GM12878 (cell line): ENCODE measurements at regions not wholly inside any gene's neighbourhood (a gene's known extent, or its start where the extent isn't known, plus 50 kb on each side); places are given as distances from the start of the nearest gene placed in this dataset.

ENCODE experiments used
- ATAC-seq: fragments of 200-7000 bp; cut with Tn5 transposase; 3 replicates; pipeline ENCODE4 v1.9.1; 2020; ENCODE audit warnings: mild to moderate bottlenecking, moderate library complexity
- BruUV-seq: library from RNA; stranded (reverse); fragments of 400-500 nt; replicated peaks from 2 replicates; lab custom pipeline; 2021; lab: Mats Ljungman, UMichigan
- CTCF ChIA-PET: fragments of 300-600 bp; sonication (Branson Sonifier 250); formaldehyde crosslinking; extraction: SDS; loops from one replicate; lab custom pipeline; 2021; ENCODE audit warnings: inconsistent platforms; lab: Yijun Ruan, JAX
- POLR2A ChIA-PET: fragments of 350-600 bp; formaldehyde crosslinking; extraction: SDS; loops from one replicate; lab custom pipeline; 2021; ENCODE audit warnings: inconsistent platforms; lab: Charles Lee
- RAD21 ChIA-PET: fragments of 300-600 bp; sonication (Branson Sonifier 250); formaldehyde crosslinking; loops from one replicate; lab custom pipeline; 2023; ENCODE audit warnings: antibody characterized with exemption; ENCODE audit not compliant: unreplicated experiment; lab: Charles Lee
- SMC1A ChIA-PET: fragments of 300-600 bp; sonication (Branson Sonifier 250); formaldehyde crosslinking; loops from one replicate; lab custom pipeline; 2023; ENCODE audit not compliant: unreplicated experiment, uncharacterized antibody; lab: Charles Lee
- DNase-seq: peaks from one replicate; pipeline ENCODE4 v3.0.0-alpha.2; 2011; ENCODE audit warnings: low read depth, low spot score
- FAIRE-seq: peaks from 3 replicates; lab custom pipeline; 2011; peaks lifted over from hg19 to GRCh38; lab: Jason Lieb, UNC
- H2AFZ ChIP-seq: 2 replicates; pipeline ENCODE4 v1.6.0; 2011; ENCODE audit warnings: low read depth, low read length, control low read depth; ENCODE audit not compliant: control insufficient read depth
- H3K27ac ChIP-seq: 2 replicates; pipeline ENCODE4 v1.5.1; 2011; ENCODE audit warnings: control low read depth; ENCODE audit not compliant: control insufficient read depth, insufficient read depth
- H3K27me3 ChIP-seq, 2 experiments: replicated peaks in 1 of 2; 2 replicates each; pipeline versions ENCODE4 v1.6.0 to v1.6.1; 2011; ENCODE audit warnings: low read length in 1 of 2; ENCODE audit not compliant: control insufficient read depth in 2 of 2, insufficient read depth in 2 of 2
- H3K36me3 ChIP-seq, 2 experiments: 2 replicates each; pipeline ENCODE4 v1.5.1; 2011; ENCODE audit warnings: low read length in 1 of 2; ENCODE audit not compliant: control insufficient read depth in 2 of 2, insufficient read depth in 2 of 2
- H3K4me1 ChIP-seq: 2 replicates; pipeline ENCODE4 v1.6.1; 2011; ENCODE audit warnings: mild to moderate bottlenecking, low read length, moderate library complexity, mixed read lengths; ENCODE audit not compliant: control insufficient read depth, insufficient read depth
- H3K4me2 ChIP-seq: 2 replicates; pipeline ENCODE4 v1.6.0; 2011; ENCODE audit warnings: control low read depth; ENCODE audit not compliant: control insufficient read depth, insufficient read depth
- H3K4me3 ChIP-seq: fragments of 200-600 bp; sonication (generic); 2 replicates; pipeline ENCODE4 v1.5.1; 2016
- H3K79me2 ChIP-seq: 2 replicates; pipeline ENCODE4 v1.6.0; 2011; ENCODE audit warnings: low read length; ENCODE audit not compliant: control insufficient read depth, insufficient read depth
- H3K9ac ChIP-seq: 2 replicates; pipeline ENCODE4 v1.8.0; 2011; ENCODE audit warnings: low read length, control low read depth, mixed read lengths; ENCODE audit not compliant: control insufficient read depth, insufficient read depth
- H3K9me3 ChIP-seq: replicated peaks from 3 replicates; pipeline ENCODE4 v1.5.1; 2011; ENCODE audit warnings: mild to moderate bottlenecking, low read length; ENCODE audit not compliant: control insufficient read depth, insufficient read depth
- H4K20me1 ChIP-seq: 2 replicates; pipeline ENCODE4 v1.6.0; 2011; ENCODE audit not compliant: control insufficient read depth, insufficient read depth
- NBN ChIP-seq: fragments of 450-650 bp; IDR thresholded peaks from 2 replicates; pipeline ENCODE4 v1.6.1; 2016
- PAX8 ChIP-seq: fragments of 450-650 bp; IDR thresholded peaks from 2 replicates; pipeline ENCODE4 v1.6.1; 2017; ENCODE audit warnings: mild to moderate bottlenecking, moderate library complexity
- RELA ChIP-seq: fragments of 450-650 bp; IDR thresholded peaks from 2 replicates; pipeline ENCODE4 v1.8.0; 2014; ENCODE audit warnings: borderline replicate concordance; ENCODE audit not compliant: partially characterized antibody
- ZZZ3 ChIP-seq: IDR thresholded peaks from 2 replicates; pipeline ENCODE4 v1.6.1; 2011; ENCODE audit warnings: low read depth; ENCODE audit not compliant: control insufficient read depth, insufficient read length
- WGBS: methylation state at CpG from one replicate; pipeline ENCODE4 v1.1.6; 2016; ENCODE audit warnings: low lambda C conversion rate; ENCODE audit not compliant: insufficient replicate concordance, insufficient coverage; ENCODE audit errors: missing lambda C conversion rate; 5-methylcytosine and 5-hydroxymethylcytosine counted together
- in situ Hi-C: fragments of 300-500 bp; cut with MboI; formaldehyde crosslinking; loops from 9 replicates; pipeline ENCODE4 v1.14.3; 2018; ENCODE audit warnings: mixed read lengths
- intact Hi-C: fragments of 100-400 bp; cut with micrococcal nuclease; formaldehyde crosslinking; loops from one replicate; pipeline ENCODE4 v1.14.2; 2022; ENCODE audit not compliant: unreplicated experiment
- TF ChIP-seq, protein P1 (sequence below): fragments of 450-650 bp; formaldehyde crosslinking; IDR thresholded peaks from 2 replicates; pipeline ENCODE4 v1.5.0; 2022; ENCODE audit warnings: mild to moderate bottlenecking, missing genetic modification characterization
- TF ChIP-seq, protein P2 (sequence below): fragments of 450-650 bp; IDR thresholded peaks from 2 replicates; pipeline ENCODE4 v1.6.1; 2017; ENCODE audit warnings: mild to moderate bottlenecking, low read depth, inconsistent platforms; ENCODE audit not compliant: poor library complexity, severe bottlenecking
- TF ChIP-seq, protein P3 (sequence below): IDR thresholded peaks from 2 replicates; pipeline ENCODE4 v1.6.1; 2012; ENCODE audit warnings: mild to moderate bottlenecking, low read depth, low read length
- TF ChIP-seq, protein P4 (sequence below): fragments of 450-650 bp; IDR thresholded peaks from 2 replicates; pipeline ENCODE4 v1.6.1; 2017; ENCODE audit warnings: mild to moderate bottlenecking, moderate library complexity

DNA sequence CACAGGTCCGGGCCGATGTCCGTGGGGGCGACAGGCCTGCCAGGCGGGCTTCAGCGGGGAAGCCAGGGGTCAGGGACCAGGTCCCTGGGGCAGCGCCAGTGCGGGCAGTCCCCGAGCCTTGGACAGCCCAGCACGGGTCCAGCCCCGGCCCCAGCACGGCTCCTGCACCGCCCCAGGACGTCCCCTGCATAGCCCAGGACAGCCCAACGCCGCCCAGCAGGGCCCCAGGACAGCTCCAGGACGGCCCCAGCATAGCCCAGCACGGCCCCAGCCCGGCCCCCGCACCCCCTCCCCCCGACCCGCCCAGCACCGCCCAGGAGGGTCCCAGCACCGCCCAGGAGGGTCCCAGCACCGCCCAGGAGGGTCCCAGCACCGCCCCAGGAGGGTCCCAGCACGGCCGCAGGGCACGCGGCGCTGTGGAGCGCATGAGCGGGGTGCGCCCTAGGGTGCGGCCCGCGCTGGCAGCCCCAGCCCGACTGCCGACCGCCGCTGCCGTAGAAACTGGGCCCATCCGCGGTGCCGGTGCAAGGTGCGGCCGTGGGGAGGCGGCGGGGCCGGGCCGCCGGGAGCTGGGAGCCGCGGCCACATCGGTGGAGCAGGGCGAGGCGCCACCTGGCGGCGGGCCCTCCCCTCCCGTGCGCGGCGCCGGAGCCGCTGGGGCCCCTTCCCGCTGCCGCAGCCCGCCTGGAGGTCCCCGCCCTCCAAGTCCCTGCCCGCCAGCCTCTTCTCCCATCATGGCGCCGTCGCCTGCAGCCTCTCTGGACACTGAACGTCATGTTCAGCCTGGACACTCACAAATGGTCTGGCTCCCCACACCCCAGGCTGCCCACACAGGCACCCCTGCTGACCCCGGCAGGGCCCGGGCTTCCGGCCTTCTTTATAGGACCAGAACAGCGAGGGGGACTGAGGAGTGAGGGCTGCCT, 106.8 kb upstream of the NKX1-1 start:
- RAD21 ChIA-PET, result no interaction called here
- FAIRE-seq, result no peak
- TF ChIP-seq, protein P1, sequence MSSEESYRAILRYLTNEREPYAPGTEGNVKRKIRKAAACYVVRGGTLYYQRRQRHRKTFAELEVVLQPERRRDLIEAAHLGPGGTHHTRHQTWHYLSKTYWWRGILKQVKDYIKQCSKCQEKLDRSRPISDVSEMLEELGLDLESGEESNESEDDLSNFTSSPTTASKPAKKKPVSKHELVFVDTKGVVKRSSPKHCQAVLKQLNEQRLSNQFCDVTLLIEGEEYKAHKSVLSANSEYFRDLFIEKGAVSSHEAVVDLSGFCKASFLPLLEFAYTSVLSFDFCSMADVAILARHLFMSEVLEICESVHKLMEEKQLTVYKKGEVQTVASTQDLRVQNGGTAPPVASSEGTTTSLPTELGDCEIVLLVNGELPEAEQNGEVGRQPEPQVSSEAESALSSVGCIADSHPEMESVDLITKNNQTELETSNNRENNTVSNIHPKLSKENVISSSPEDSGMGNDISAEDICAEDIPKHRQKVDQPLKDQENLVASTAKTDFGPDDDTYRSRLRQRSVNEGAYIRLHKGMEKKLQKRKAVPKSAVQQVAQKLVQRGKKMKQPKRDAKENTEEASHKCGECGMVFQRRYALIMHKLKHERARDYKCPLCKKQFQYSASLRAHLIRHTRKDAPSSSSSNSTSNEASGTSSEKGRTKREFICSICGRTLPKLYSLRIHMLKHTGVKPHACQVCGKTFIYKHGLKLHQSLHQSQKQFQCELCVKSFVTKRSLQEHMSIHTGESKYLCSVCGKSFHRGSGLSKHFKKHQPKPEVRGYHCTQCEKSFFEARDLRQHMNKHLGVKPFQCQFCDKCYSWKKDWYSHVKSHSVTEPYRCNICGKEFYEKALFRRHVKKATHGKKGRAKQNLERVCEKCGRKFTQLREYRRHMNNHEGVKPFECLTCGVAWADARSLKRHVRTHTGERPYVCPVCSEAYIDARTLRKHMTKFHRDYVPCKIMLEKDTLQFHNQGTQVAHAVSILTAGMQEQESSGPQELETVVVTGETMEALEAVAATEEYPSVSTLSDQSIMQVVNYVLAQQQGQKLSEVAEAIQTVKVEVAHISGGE, result no peak
- TF ChIP-seq, protein P2, sequence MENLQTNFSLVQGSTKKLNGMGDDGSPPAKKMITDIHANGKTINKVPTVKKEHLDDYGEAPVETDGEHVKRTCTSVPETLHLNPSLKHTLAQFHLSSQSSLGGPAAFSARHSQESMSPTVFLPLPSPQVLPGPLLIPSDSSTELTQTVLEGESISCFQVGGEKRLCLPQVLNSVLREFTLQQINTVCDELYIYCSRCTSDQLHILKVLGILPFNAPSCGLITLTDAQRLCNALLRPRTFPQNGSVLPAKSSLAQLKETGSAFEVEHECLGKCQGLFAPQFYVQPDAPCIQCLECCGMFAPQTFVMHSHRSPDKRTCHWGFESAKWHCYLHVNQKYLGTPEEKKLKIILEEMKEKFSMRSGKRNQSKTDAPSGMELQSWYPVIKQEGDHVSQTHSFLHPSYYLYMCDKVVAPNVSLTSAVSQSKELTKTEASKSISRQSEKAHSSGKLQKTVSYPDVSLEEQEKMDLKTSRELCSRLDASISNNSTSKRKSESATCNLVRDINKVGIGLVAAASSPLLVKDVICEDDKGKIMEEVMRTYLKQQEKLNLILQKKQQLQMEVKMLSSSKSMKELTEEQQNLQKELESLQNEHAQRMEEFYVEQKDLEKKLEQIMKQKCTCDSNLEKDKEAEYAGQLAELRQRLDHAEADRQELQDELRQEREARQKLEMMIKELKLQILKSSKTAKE, result no peak
- TF ChIP-seq, protein P3, sequence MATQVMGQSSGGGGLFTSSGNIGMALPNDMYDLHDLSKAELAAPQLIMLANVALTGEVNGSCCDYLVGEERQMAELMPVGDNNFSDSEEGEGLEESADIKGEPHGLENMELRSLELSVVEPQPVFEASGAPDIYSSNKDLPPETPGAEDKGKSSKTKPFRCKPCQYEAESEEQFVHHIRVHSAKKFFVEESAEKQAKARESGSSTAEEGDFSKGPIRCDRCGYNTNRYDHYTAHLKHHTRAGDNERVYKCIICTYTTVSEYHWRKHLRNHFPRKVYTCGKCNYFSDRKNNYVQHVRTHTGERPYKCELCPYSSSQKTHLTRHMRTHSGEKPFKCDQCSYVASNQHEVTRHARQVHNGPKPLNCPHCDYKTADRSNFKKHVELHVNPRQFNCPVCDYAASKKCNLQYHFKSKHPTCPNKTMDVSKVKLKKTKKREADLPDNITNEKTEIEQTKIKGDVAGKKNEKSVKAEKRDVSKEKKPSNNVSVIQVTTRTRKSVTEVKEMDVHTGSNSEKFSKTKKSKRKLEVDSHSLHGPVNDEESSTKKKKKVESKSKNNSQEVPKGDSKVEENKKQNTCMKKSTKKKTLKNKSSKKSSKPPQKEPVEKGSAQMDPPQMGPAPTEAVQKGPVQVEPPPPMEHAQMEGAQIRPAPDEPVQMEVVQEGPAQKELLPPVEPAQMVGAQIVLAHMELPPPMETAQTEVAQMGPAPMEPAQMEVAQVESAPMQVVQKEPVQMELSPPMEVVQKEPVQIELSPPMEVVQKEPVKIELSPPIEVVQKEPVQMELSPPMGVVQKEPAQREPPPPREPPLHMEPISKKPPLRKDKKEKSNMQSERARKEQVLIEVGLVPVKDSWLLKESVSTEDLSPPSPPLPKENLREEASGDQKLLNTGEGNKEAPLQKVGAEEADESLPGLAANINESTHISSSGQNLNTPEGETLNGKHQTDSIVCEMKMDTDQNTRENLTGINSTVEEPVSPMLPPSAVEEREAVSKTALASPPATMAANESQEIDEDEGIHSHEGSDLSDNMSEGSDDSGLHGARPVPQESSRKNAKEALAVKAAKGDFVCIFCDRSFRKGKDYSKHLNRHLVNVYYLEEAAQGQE, result no peak
- no peak for TF ChIP-seq RELA
- TF ChIP-seq, protein P4, sequence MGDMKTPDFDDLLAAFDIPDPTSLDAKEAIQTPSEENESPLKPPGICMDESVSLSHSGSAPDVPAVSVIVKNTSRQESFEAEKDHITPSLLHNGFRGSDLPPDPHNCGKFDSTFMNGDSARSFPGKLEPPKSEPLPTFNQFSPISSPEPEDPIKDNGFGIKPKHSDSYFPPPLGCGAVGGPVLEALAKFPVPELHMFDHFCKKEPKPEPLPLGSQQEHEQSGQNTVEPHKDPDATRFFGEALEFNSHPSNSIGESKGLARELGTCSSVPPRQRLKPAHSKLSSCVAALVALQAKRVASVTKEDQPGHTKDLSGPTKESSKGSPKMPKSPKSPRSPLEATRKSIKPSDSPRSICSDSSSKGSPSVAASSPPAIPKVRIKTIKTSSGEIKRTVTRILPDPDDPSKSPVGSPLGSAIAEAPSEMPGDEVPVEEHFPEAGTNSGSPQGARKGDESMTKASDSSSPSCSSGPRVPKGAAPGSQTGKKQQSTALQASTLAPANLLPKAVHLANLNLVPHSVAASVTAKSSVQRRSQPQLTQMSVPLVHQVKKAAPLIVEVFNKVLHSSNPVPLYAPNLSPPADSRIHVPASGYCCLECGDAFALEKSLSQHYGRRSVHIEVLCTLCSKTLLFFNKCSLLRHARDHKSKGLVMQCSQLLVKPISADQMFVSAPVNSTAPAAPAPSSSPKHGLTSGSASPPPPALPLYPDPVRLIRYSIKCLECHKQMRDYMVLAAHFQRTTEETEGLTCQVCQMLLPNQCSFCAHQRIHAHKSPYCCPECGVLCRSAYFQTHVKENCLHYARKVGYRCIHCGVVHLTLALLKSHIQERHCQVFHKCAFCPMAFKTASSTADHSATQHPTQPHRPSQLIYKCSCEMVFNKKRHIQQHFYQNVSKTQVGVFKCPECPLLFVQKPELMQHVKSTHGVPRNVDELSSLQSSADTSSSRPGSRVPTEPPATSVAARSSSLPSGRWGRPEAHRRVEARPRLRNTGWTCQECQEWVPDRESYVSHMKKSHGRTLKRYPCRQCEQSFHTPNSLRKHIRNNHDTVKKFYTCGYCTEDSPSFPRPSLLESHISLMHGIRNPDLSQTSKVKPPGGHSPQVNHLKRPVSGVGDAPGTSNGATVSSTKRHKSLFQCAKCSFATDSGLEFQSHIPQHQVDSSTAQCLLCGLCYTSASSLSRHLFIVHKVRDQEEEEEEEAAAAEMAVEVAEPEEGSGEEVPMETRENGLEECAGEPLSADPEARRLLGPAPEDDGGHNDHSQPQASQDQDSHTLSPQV, result no peak
- no peak for TF ChIP-seq NBN
- TF ChIP-seq PAX8, result no peak
- TF ChIP-seq ZZZ3, result no peak

More for the DNA sequence above, 106.8 kb upstream of the NKX1-1 start:
- BruUV-seq, result no TSS peak
- Histone ChIP-seq H3K9ac (no peak overlapping the region), H4K20me1 (no peaks in the 10 kb centered on the region), H3K4me2 (no peak overlapping the region), H3K36me3 (no peaks in the 10 kb centered on the region), H3K9me3 (no peaks in the 10 kb centered on the region; the same call in 2 of the 3 replicates), H3K79me2 (no peaks in the 10 kb centered on the region), H2AFZ (no peak overlapping the region), H3K4me3 (no peak overlapping the region), H3K4me1 (no peaks in the 10 kb centered on the region), H3K27ac (no peak overlapping the region), H3K27me3 (no peaks in the 10 kb centered on the region)
- no peak for ATAC-seq
- intact Hi-C loops (no loop called here), in situ Hi-C loops (no loop called here)
- ChIA-PET CTCF (no interaction called here), POLR2A (no interaction called here), SMC1A (no interaction called here)
- no peak for DNase-seq
- 26% methylated on average over 42 of the region's 78 CpGs for WGBS
